Iris pigment epithelial cell (primary cell): ENCODE measurements at regions not wholly inside any gene's neighbourhood (a gene's known extent, or its start where the extent isn't known, plus 50 kb on each side); places are given as distances from the start of the nearest gene placed in this dataset.
"Not testable (repeated sequence)": the region's sequence is repeated elsewhere in the genome, so short reads cannot be mapped to it uniquely, and the experiment has no call there.

Experiments used
- DNase-seq: peaks from one replicate; pipeline ENCODE4 v3.0.0-alpha.2; 2011; ENCODE audit warnings: low read depth

DNA sequence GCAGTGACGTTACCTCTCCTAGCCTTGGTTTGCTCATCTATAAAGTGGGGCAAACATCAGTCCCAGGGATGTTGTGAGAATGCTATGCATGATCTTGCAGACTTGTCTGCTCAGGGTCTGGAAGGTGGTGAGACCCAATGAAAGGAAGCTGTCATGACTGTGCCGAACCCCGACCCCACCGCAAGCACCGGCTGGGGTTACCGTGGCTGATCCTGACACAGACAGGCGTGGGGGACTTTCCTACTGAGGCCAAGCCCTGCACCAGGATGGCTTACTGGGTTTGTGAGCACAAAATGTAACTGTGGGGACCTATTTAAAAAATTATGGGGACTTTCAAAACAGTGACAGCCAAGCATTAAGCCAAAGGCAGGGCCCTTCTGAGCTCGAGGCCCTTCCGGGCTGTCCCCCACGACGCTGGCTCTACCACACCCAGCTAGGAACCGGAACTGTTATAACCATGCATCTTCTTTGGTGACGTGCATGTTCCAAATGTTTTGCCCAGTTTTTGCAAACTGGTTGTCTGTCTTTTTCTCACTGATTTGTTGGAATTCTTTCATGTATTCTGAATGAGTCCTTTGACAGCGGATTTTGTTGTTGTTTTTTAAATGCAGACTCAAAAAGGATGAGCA is 76.6 kb upstream of the PMEPA1 start:
- no peak for DNase-seq

DNA sequence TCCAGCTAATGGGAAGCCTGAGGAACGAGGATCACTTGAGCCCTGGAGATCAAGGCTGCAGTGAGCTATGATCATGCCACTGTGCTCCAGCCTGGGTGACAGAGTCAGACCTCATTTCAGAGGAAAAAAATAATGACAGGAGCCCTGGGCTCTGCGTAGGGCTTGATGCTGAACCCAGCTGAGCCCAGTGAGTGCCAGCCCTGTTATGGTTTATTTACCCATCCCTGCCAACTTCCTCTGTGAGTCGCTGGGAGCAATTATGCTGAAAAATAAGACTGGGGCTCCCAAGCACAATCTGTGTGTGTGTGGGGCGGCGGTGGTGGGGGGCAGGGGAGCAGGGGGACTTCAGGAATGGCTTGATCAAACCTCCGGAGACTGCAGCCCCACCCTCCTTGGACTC is 75.9 kb upstream of the PMEPA1 start:
- DNase-seq: no peak

DNA sequence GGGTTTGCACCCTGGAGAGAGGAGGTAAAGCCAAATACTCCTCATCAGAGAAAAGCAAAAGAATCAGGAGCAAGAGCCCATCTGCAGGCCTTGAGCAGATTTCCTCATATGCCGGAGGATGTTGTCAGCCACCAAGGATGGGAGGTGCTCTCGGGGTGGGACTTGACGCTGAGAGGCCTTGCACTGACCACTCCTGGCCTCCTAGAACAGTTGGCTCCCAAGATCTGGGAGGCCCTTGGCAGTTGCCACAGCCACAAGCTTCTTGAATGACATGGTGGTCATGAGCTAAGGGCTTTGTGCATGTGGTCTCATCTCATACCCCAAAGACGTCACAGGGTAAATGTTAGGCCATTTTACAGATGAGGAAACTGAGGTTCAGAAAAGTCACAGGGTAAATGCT is 75.2 kb upstream of the PMEPA1 start:
- DNase-seq: no peak

DNA sequence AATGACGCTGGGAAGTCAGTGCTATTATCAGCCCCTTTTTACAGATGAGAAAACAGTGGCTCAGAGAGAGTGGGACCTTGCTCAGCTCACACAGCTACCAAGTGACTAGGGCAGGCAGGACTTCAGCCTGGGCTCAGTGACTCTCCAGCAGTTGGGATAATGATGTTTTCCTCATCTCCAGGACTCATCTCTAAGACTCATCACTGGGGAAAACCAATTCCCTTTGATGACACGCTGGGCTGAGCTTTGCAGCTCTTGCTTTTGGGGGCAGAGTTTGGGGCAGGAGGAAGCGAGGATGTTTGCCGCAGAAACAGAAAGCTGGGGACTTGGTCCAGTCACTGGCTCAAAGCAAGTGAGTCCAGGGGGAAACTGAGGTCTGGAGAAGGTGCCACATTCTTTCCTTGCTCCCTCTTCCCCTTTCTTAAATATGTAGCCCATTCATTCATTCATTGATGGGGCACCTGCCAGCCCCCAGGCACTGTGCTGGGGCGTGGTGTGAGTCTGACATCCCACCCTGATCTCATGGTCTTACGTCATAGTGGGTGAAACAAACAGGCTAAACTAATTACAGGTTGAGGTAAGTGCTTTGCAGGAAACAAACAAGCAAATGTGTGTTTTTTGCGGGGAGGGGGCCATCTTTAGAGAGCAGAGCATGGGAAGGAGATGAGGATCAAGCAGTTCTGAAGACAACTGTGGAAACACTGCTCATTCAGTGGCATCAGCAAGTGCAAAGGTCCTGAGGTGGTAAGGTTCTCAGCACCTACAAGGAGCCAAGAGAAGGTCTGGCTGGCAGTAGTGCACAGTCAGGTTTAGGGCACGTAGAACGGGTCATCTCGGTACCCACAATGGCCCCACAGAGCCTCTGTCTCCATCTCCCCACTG is 74.4 kb upstream of the PMEPA1 start:
- DNase-seq: no peak

DNA sequence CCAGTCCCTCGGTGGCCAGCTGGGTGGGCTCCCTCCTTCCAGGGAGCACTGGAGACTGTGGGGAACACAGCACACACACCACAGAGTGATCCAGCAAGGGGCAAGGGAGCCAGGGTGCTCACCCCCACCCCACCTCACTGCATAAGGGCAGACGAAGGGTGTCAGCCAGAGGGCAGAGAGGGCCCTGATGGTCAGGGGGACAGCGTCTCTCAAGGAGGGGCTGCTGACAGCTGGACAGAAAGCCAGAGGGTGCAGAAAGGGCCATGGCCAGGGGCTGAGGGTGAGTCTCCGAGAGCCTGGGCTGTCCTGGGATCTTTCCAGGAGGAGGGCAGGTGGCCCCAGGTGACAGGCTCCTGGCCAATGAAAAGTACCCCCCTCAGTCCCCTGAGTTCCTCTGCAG is 73.4 kb upstream of the PMEPA1 start:
- no peak for DNase-seq

DNA sequence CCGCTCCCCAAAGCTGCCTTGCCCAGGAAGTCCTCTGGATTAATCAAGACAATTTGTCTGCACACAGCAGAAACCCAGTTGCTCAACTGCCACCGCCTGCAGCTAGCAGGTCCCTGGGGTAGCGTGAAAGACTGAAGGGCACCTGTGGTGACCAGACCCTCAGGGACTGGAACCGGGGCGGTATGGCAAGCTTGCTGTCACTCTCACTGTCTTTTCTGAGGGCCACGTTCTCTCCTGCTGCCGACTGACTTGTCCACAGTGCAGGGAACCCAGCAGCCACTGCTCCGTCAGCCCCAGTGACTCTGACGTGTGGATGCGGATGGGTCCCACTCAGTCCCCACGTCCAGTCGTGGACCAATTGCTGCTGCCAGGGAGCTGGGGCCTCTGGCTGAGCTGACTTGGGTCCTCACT is 72.8 kb upstream of the PMEPA1 start:
- DNase-seq: no peak

DNA sequence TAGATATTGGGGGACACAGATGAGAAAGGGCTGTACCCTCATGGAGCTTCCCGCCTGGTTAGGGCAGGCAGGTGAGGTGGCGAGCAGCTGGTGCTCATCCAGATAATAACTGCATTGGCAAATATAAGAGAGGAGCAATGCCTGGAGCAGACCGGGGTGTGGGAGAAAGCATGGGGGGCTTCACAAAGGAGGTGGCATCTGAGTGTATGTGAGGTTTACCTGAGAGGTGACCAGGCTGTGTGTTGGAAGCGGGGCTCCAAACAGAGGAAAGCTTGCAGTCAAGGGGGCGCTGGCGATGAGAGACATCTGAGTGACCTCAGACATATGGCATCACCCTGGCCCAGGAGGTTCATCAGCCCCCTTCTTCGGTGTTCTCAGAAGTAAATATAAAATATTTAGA is 72.1 kb upstream of the PMEPA1 start:
- DNase-seq: no peak

DNA sequence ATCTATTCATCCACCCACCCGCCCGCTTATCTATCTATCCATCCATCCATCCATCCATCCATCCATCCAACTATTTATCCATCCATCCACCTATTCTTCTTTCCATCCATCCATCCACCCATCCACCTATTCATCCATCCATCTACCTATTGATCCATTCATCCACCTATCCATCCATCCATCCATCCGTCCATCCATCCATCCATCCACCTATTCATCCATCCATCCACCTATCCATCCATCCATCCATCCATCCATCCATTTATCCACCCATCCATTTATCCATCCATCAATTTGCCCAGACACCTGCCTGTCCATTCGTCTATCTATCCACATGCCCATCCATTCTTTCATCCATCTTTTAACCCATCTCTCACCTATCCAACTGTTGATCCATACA is 71.1 kb upstream of the PMEPA1 start:
- DNase-seq: no peak

DNA sequence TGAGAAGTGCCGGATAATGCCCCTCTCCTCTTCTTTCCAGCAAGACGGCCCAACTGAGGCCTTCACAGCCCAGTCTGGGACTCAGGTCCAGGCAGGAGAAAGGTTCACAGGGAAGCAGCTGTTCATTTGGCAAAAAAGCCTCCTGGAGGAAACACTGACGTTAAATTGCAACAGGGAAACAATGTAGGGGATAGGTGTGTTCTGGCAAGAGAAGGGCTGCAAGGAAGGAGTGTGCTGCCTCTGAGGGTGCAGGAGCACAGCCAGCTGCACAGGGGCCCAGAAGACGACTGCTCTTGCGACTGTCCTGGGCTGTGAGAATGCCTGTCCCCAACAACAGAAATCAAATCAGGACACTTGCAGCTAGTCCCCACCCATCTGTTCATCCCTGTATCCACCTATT is 70.6 kb upstream of the PMEPA1 start:
- no peak for DNase-seq

DNA sequence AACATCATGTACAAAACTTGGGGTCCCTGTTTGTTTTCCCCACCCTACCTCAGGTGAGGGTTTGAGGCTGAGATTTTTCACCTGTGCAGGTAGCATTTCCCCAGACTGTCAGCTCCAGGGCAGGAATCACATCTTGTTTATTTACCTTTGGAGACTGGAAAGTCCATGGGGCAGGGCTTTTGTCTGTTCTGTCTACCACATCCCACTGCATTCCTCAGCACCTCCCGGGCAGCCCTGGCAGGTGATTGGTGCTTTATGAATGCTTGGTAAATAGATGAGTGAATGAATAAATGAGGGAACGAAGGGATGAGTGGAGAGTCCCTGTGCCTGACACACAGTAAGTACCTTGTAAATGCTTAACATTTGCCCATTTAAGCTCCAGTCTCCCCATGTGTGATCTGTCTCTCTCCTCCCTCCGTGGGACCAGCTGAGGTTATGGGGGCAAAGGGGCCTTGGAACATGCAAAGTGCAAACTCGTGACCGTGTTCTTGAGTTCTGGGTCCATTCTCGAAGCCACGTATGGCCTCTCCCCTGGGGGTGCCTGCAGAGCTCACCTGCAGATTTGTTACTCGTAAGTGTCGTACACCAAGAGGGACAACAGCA is 69.7 kb upstream of the PMEPA1 start:
- DNase-seq: no peak

DNA sequence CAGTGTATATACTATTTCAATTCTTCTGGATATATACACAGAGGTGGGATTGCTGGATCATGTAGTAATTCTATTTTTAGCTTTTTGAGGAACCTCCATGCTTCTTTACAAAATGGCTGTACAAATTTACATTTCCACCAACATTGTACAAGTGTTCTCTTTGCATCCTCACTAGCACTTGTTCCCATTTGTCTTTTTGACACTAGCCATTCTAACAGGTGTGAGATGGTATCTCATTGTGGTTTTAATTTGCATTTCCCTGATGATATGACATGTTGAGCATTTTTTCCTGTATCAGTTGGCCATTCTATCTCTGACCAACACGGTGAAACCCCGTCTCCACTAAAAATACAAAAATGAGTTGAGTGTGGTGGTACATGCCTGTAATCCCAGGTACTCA is 68.1 kb upstream of the PMEPA1 start:
- no peak for DNase-seq

DNA sequence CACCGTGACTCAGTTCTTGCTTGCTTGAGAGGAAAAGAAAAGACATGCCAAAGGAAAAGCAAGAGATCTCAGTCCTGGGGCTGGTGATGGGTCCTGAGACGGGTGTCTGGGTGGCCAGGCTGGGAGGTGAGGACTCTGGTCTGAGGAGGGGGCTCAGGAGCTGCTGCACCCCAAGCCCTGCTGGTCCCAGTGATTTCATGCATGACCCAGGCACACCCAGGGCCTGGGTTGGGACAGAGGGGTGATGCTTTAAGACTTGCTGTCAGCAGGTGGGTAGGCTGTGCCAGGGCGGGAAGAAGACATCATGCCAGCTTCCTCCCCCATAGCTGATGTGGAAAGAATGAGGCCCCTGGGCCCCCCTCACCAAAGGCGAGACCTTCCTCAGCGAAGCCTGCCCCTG is 65.1 kb upstream of the PMEPA1 start:
- no peak for DNase-seq

DNA sequence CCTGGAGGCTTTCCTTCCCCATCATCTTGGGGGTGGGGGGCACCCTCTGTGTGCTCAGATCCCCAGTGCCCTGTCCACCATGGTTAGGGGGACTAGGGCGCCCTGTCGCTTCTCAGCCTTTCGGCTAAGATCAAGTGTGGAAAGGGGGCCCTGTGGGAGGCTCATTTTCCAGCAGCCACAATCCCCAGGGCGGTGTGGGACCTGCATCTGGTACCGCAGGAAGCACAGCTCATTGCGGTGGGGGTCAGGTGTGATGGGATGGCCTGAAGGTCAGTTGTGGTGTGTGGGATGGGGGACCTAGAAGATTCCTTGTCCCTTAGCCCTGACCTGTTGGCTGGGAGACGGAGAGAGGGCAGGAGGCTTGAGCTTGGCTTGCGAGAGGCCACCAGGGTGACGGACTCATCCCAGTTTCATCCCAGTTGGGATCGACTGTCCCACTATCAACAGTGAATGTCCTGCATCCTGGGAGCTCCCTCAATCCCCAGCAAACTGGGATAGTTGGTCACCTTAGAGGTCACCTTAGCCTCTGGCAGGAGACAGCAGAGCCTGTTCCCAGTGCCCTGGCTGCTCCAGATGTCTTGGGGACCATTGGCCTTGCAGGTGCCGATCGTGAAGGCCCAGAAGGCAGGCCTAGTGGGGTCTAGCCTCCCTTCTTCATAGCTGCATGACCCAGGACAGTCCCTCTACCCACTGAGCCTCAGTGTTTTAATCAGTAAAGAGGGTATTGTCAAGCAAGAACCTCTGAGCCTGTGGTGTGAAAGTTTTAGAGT is 64.5 kb upstream of the PMEPA1 start:
- DNase-seq: no peak

DNA sequence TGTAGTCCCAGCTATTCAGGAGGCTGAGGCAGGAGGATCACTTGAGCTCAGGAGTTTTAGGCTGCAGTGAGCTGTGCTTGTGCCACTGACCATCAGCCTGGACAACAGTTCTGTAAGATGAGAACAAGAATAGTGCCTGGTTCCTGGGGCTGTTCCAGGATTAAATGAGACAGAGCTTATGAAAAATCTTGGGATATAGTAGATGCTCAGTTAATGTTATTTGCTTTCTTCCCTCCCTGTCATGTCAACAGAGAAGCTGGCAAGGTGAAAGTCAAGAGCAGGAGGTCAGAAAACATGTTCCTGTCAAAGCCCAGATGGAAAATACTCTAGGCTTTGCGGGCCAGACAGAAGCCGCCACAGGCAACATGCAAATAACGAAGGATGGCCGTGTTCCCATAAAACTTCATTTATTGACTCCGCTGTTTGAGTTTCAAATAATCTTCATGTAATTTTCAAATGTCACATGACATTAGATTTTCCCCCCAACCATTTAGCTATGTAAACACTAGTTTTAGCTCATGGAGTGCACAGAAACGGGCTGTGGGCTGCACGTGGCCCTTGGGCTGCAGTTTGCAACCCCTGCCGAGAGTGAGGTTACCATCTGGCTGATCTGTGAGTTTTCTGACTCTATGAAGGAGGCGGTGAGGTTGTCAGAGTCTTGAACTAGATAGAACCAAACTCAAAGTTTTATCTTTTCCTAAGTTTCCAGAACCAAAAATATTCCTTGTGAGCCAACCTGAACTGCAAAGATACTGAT is 63.4 kb upstream of the PMEPA1 start:
- DNase-seq: no peak

DNA sequence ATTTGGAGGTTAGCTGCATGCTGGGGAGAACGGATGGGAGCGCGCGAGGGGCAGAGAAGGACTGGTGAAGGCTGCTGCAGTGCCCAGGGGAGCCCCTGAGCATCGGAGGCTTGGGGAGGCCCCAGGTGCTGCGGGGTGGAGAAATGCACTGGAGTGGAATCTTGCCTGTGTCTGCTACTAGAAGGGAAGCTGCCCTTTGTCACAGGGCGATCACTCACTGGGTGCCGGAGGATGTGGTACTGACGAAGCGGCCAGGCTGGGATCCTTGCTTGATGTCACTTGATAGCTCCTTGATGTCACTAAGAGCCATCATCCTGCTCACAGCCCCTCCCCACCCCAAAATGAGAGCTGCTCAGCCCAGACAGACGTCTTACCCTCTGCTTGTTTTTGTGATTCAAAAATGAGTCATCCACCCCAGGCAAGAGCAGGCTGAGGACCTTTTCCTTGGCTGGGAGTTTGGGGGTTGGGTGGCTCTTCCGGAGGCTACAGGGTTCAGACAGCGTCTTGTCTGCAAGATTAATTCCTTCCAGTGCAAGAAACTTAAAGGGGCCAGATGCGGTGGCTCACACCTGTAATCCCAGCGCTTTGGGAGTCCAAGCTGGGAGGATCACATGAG is 62.6 kb upstream of the PMEPA1 start:
- DNase-seq: peak; percentile 71

DNA sequence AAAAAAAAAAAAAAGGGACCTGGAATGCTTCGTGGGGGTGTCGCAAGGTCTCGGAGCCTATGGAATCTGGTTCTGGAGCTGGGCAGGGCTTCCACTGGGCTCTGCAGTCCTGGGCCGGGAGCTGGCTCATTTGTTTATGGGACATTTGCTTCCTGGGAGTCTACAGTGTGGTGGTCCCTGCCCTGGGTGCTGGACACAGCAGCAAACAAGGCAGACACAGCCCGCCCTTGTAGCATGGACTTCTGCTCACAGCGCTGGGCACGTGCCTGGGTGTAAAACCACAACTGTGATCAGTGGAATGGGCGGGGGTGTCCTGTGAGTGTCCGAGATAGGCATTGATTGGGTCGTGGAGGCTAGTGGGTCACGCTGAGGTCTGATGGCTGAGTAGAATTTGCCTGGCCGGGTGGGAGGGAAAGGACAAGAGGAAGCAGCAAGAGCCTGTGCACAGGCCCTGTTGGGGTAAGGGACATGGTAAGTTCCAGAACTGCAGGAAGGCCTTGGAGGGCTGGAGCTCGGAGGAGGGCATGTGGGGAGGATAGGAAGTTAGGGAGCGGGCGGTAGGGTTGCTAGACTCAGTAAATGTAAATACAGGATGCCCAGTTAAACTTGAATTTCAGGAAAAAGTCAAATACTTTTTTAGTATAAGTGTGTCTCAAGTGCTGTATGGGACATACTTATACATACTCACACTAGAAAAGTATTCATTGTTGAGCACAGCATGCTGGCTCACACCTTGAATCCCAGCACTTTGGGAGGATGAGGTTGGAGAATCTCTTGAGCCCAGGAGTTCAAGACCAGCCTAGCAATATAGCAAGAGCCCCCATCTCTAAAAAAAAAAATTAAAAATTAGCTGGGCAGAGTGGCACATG is 61.3 kb upstream of the PMEPA1 start:
- no peak for DNase-seq

DNA sequence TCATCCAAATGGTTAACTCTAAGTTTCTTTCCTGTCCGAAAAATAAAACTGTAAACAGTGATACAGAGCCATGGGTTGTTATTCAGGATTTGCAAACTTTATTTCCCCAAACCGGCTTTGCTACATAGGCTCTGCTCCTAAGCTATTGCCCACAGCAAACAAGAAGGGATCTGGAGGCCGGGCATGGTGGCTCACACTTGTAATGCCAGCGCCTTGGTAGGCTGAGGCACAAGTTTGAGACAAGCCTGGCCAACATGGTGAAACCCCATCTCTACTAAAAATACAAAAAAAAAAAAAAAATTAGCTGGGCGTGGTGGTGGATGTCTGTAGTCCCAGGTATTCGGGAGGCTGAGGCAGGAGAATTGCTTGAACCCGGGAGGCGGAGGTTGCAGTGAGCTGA is 60.6 kb upstream of the PMEPA1 start:
- DNase-seq: not testable (repeated sequence)

DNA sequence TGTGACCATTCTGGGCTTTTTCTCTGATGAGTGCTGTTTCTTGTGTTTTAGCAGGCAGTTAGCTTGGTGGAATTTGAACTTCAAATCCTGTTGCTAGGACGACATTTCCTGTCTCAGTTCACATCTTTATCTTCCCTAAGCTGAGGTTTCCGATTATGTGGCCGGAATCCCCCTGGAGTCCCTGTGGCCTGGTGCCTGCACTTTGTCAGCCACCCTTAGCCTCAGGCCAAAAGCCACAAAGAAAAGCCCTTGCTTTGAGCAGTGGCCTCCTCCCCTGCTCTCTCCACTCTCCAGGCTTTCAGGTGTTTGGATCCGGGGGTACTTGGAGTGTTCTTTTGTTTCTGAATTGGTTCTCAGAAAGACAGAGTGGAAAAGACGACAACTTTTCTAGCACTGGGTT is 59.9 kb upstream of the PMEPA1 start:
- DNase-seq: peak; percentile 8

DNA sequence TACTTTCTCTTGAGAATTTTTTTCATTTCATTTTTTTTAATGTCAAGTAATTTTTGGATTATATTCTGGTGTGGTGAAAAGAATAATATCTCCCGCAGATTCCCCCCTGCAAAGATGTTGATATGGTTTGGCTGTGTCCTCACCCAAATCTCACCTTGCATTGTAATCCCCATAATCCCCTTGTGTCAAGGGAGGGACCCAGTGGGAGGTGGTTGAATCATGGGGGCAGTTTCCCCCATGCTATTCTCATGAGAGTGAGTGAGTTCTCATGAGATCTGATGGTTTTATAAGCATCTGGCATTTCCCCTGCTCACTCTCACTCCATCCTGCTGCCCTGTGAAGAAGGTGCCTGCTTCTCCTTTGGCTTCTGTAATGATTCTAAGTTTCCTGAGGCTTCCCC is 58.7 kb upstream of the PMEPA1 start:
- no peak for DNase-seq

DNA sequence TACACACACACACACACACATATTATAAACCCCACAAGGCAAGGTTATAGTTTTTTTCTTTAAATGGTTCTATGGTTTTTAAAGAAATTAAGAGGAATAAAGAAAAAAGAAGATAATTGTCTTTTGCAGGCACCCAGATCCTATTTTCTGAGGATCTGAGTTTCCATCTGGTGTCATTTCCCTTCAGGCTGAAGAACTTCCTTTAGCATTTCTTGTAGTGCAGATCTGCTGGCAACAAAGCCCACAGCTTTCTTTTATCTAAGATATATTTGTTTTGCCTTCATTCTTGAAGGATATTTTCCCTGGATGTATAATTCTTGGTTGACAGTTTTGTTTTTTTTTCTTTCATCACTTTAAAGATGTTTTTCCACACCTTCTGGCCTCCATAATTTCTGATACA is 57.6 kb upstream of the PMEPA1 start:
- DNase-seq: no peak

DNA sequence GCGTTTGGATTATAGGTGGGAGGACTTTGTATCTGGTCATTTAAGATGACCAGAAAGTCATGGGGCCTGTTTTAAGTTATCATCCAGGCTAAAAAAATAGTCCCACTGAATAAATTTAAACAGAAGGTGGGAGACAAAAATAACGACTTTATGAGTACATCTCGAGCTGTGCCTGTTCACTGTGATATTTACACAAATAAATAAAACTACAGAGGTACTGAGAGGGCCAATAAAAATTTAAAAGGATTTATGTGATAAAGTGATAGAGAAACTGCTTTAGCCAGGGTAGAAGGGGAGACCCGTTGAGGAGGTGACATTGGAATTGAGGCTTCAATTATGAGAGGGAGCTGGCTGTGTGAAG is 53.4 kb upstream of the PMEPA1 start:
- DNase-seq: no peak
